Activated B cell treated with CpG ODN at 0.5 μM for 24 hours (primary cell): ENCODE measurements at regions not wholly inside any gene's neighbourhood (a gene's known extent, or its start where the extent isn't known, plus 50 kb on each side); places are given as distances from the start of the nearest gene placed in this dataset.

Experiments
- ATAC-seq: fragments of 200-7000 bp; cut with Tn5 transposase; one replicate; pipeline ENCODE4 v1.10.0; 2021; ENCODE audit warnings: low read depth, mild to moderate bottlenecking, moderate library complexity
- CTCF ChIA-PET: fragments of 350-600 bp; sonication (Branson Sonifier 250); formaldehyde crosslinking; loops from one replicate; lab custom pipeline; 2021; ENCODE audit warnings: antibody characterized with exemption; lab: Charles Lee
- POLR2A ChIA-PET: fragments of 350-600 bp; sonication (Branson Sonifier 250); formaldehyde crosslinking; loops from one replicate; lab custom pipeline; 2021; ENCODE audit warnings: antibody characterized with exemption; lab: Charles Lee
- DNase-seq: peaks from one replicate; pipeline ENCODE4 v3.0.0; 2022
- H3K27ac Mint-ChIP-seq: one replicate; pipeline ENCODE4 v1.8.0; 2020; ENCODE audit warnings: mixed read lengths
- H3K27me3 Mint-ChIP-seq: one replicate; pipeline ENCODE4 v1.8.0; 2021; ENCODE audit warnings: mixed read lengths
- H3K36me3 Mint-ChIP-seq: one replicate; pipeline ENCODE4 v1.8.0; 2021; ENCODE audit warnings: low read depth, mixed read lengths
- H3K4me1 Mint-ChIP-seq: one replicate; pipeline ENCODE4 v1.8.0; 2021; ENCODE audit warnings: mixed read lengths
- H3K4me3 Mint-ChIP-seq: one replicate; pipeline ENCODE4 v1.8.0; 2020; ENCODE audit warnings: mild to moderate bottlenecking, mixed read lengths
- H3K9me3 Mint-ChIP-seq: one replicate; pipeline ENCODE4 v1.8.0; 2020; ENCODE audit warnings: mixed read lengths
- CTCF ChIP-seq: fragments of 200-600 bp; IDR thresholded peaks from one replicate; pipeline ENCODE4 v1.8.0; 2022; ENCODE audit warnings: antibody characterized with exemption, mild to moderate bottlenecking
- intact Hi-C: fragments of 100-400 bp; cut with micrococcal nuclease; formaldehyde crosslinking; loops from one replicate; pipeline ENCODE4 v1.15.1; 2024

GRCh38 chr10:21196822-21197395, 299.8 kb upstream of the NEBL start:
- Mint-ChIP-seq H3K9me3 (peaks cover 11% of the 10 kb centered on the region), H3K4me1 (no peaks in the 10 kb centered on the region), H3K27me3 (no peaks in the 10 kb centered on the region), H3K27ac (no peak overlapping the region), H3K4me3 (no peak overlapping the region), H3K36me3 (no peaks in the 10 kb centered on the region)
- ChIA-PET CTCF (no interaction called here), POLR2A (no interaction called here)
- DNase-seq (no peak), ATAC-seq (no peak)
- intact Hi-C loops: no loop called here
- no peak for TF ChIP-seq CTCF

DNA sequence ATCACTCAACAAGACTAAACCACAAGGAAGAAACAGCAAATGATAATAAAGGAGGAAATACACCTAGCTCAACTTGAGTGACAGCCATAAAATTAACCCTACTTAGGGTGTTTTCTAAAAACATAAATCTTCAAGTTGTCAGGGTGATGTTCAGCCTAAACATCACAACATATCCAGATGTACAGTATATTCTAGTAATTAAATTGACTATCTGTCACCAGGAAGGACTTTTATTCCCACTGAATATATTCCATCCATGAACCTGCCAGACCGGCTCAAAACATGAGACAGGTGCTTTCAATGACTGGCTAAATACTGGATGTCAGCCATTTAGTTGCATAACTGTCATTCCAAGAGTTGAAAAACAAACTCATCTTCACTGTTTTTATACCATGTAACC, 298.1 kb upstream of the NEBL start:
- TF ChIP-seq CTCF: no peak
- H3K4me1 Mint-ChIP-seq: no peaks in the 10 kb centered on the region
- ATAC-seq (no peak), DNase-seq (no peak)
- no peaks in the 10 kb centered on the region for H3K27me3 Mint-ChIP-seq
- peaks cover 11% of the 10 kb centered on the region for H3K9me3 Mint-ChIP-seq
- H3K4me3 Mint-ChIP-seq: no peak overlapping the region
- CTCF ChIA-PET: no interaction called here
- POLR2A ChIA-PET: no interaction called here
- intact Hi-C loops: no loop called here
- H3K36me3 Mint-ChIP-seq: no peaks in the 10 kb centered on the region
- no peak overlapping the region for H3K27ac Mint-ChIP-seq

DNA sequence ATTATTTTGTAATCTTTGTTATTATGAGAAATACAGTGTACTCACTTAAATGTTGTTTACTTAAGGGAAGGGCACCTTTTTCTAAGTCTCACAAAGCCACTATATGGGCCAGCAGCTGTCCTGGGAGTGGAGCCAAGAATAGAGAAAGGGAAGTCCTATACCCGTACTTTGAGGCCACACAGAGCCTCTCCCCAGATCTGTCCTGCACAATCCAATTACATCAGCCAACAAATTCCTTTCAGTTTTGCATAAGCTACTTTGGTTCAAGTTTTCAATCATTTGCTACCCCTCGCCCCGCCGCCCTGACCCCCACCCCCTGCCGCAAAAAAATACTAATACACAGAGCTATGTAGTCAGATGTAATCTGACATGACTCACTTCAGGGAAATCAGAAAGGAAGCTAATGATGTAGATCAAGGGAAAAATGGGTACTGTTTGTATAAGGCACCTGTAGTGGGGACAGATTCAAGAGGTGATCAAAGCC, 297.4 kb upstream of the NEBL start:
- Mint-ChIP-seq H3K4me1 (no peaks in the 10 kb centered on the region), H3K4me3 (no peak overlapping the region), H3K27me3 (no peaks in the 10 kb centered on the region), H3K9me3 (peaks cover 11% of the 10 kb centered on the region), H3K27ac (no peak overlapping the region), H3K36me3 (no peaks in the 10 kb centered on the region)
- POLR2A ChIA-PET: no interaction called here
- no peak for TF ChIP-seq CTCF
- CTCF ChIA-PET: no interaction called here
- intact Hi-C loops: no loop called here
- ATAC-seq: no peak
- DNase-seq: no peak

DNA sequence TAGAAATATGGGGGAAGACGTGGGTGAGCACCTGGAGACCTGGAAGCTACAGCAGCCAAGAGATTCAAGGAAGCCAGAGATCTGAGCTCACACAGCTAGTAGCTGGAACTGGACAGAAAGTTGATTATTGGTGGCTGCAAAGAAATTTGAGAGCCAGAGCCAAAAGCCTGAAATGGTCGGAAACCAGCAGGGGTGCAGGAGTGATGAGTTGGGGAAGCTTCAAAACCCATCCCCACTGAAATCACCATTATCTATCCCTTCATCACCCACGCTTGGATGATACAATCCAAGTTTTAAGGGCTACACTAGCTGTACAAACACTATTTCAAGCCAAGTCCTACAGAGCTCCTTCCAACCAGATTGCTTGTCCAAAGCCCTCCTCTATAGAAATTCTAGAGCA, 296.1 kb upstream of the NEBL start:
- H3K9me3 Mint-ChIP-seq: peaks cover 6% of the 10 kb centered on the region
- CTCF ChIA-PET: no interaction called here
- intact Hi-C loops: no loop called here
- no peak for DNase-seq
- TF ChIP-seq CTCF: no peak
- ATAC-seq: no peak
- H3K4me3 Mint-ChIP-seq: no peak overlapping the region
- H3K36me3 Mint-ChIP-seq: no peaks in the 10 kb centered on the region
- no peak overlapping the region for H3K27ac Mint-ChIP-seq
- no peaks in the 10 kb centered on the region for H3K27me3 Mint-ChIP-seq
- no peaks in the 10 kb centered on the region for H3K4me1 Mint-ChIP-seq
- POLR2A ChIA-PET: no interaction called here

DNA sequence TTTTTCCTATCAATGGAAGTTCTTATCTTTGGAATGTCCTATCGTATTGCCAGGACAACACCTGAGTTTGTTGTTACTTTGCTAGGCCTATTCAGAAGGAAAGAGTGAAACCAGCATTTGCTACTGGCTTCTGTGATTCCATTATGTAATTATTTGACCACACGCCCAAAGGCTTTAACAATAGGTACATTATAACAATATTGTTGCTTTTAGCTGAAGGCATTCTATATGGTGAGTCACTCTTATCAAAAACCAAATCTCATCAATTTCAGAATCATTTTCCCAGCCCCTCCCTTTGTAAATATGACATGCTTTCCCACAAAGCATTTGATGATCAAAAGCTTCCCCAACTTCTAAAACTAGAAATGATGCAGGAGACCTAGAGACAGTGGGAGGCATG, 294.4 kb upstream of the NEBL start:
- H3K36me3 Mint-ChIP-seq: no peaks in the 10 kb centered on the region
- POLR2A ChIA-PET: no interaction called here
- H3K9me3 Mint-ChIP-seq: no peaks in the 10 kb centered on the region
- no peak for TF ChIP-seq CTCF
- no peaks in the 10 kb centered on the region for H3K27me3 Mint-ChIP-seq
- intact Hi-C loops: no loop called here
- no peak for DNase-seq
- H3K4me3 Mint-ChIP-seq: no peak overlapping the region
- ATAC-seq: no peak
- CTCF ChIA-PET: no interaction called here
- H3K4me1 Mint-ChIP-seq: no peaks in the 10 kb centered on the region
- no peak overlapping the region for H3K27ac Mint-ChIP-seq
